ENCODE measurements at regions not wholly inside any gene's neighbourhood (a gene's known extent, or its start where the extent isn't known, plus 50 kb on each side); places are given as distances from the start of the nearest gene placed in this dataset.

DNA sequence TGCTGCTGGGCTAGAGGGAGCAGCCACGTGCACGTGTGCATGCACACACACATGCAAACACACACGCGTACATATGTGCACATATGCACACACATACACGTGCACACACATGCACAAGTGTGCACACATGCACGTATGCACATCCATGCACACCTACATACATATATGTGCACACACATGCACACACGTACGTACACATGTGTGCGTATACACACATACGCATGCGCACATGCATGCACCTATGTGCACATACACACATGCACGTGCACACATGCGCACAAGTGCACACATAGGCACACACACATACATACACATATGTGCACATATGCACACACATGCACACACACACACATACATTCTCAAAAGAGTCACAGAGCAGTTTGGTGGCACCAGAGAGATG is 85.9 kb upstream of the SLC25A33 start:
- ChIA-PET POLR2A (no interaction called here), CTCF (interaction anchor here (0.6 kb wide), 1 partner anchor 122 kb away, joined by 7 read pairs; no protein-coding TSS in a partner anchor)
- Histone ChIP-seq H3K4me1 (peaks cover 46% of the 10 kb centered on the region), H3K27me3 (replicated peaks; ENCODE audit: control insufficient read depth, insufficient read depth, low read length) (no peaks in the 10 kb centered on the region), H3K4me3 (ENCODE audit: low read depth, low read length) (no peak overlapping the region), H3K9me3 (no peaks in the 10 kb centered on the region), H3K36me3 (ENCODE audit: control insufficient read depth, insufficient read depth, low read length) (no peaks in the 10 kb centered on the region)
- Mint-ChIP-seq H3K9me3 (ENCODE audit: unreplicated experiment) (no peaks in the 10 kb centered on the region), H3K27ac (ENCODE audit: unreplicated experiment) (no peak overlapping the region), H3K4me1 (ENCODE audit: low read depth, unreplicated experiment) (peaks cover 40% of the 10 kb centered on the region), H3K36me3 (ENCODE audit: insufficient read depth, unreplicated experiment) (peaks cover 8% of the 10 kb centered on the region), H3K4me3 (ENCODE audit: unreplicated experiment) (no peak overlapping the region), H3K27me3 (ENCODE audit: insufficient read depth, unreplicated experiment) (no peaks in the 10 kb centered on the region)
- BruUV-seq (replicated peaks): no TSS peak
- no peak for DNase-seq
- TF ChIP-seq, protein P1, sequence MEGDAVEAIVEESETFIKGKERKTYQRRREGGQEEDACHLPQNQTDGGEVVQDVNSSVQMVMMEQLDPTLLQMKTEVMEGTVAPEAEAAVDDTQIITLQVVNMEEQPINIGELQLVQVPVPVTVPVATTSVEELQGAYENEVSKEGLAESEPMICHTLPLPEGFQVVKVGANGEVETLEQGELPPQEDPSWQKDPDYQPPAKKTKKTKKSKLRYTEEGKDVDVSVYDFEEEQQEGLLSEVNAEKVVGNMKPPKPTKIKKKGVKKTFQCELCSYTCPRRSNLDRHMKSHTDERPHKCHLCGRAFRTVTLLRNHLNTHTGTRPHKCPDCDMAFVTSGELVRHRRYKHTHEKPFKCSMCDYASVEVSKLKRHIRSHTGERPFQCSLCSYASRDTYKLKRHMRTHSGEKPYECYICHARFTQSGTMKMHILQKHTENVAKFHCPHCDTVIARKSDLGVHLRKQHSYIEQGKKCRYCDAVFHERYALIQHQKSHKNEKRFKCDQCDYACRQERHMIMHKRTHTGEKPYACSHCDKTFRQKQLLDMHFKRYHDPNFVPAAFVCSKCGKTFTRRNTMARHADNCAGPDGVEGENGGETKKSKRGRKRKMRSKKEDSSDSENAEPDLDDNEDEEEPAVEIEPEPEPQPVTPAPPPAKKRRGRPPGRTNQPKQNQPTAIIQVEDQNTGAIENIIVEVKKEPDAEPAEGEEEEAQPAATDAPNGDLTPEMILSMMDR (IDR thresholded peaks at IDR 0.05; ENCODE audit: insufficient read depth in 1 of 2, low read depth in 1 of 2, low read length in 1 of 2, severe bottlenecking in 1 of 2, unreplicated experiment in 1 of 2): no peak
- intact Hi-C loops (cut with micrococcal nuclease; ENCODE audit: unreplicated experiment): no loop called here

DNA sequence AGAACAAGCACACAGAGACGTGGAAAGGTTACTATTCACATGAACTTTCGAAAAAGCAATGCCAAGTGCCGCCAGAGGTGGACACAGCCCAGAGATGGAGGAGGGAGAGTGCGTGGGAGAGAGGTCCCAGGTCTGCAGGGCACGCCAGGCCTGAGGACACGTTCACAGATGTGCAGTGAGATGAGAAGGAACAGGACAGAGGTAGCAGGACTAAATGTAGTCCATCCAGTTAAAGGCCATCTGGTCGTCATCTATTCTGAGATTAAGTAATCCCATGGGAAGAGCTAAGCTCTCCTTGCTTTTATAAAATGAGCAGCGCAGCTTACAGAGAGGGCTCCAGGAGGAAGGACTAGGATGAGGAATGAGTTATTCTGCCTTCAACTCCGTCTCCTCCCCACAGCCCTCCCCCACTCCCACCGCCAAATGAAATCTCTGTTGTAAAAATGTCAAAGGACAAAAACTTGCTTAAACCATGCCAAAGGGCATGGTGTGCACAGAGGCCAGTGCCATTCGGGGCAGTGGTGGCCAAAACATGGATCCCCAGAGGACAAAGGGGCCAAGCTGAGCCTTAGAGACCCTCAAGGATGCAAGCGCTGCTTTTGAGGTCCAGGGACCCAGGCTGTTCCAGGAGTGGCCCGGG is 85.4 kb upstream of the SLC25A33 start:
- no peak overlapping the region for H3K4me3 Mint-ChIP-seq (ENCODE audit: unreplicated experiment)
- BruUV-seq (replicated peaks): no TSS peak
- ChIA-PET POLR2A (no interaction called here), CTCF (interaction anchor here (0.6 to 3.2 kb wide), 4 partner anchors 56 to 186 kb away, joined by 4 to 12 read pairs (median 9); no protein-coding TSS in a partner anchor)
- TF ChIP-seq, protein P1 (IDR thresholded peaks at IDR 0.05; ENCODE audit: insufficient read depth in 1 of 2, low read depth in 1 of 2, low read length in 1 of 2, severe bottlenecking in 1 of 2, unreplicated experiment in 1 of 2): no peak
- no peaks in the 10 kb centered on the region for H3K27me3 Mint-ChIP-seq (ENCODE audit: insufficient read depth, unreplicated experiment)
- intact Hi-C loops (cut with micrococcal nuclease; ENCODE audit: unreplicated experiment): no loop called here
- H3K27ac Mint-ChIP-seq (ENCODE audit: unreplicated experiment): no peak overlapping the region
- peaks cover 8% of the 10 kb centered on the region for H3K36me3 Mint-ChIP-seq (ENCODE audit: insufficient read depth, unreplicated experiment)
- no peaks in the 10 kb centered on the region for H3K27me3 ChIP-seq (replicated peaks; ENCODE audit: control insufficient read depth, insufficient read depth, low read length)
- H3K4me1 ChIP-seq: peaks cover 41% of the 10 kb centered on the region
- no peak overlapping the region for H3K4me3 ChIP-seq (ENCODE audit: low read depth, low read length)
- H3K36me3 ChIP-seq (ENCODE audit: control insufficient read depth, insufficient read depth, low read length): no peaks in the 10 kb centered on the region
- no peaks in the 10 kb centered on the region for H3K9me3 Mint-ChIP-seq (ENCODE audit: unreplicated experiment)
- H3K9me3 ChIP-seq: no peaks in the 10 kb centered on the region
- DNase-seq: no peak
- H3K4me1 Mint-ChIP-seq (ENCODE audit: low read depth, unreplicated experiment): peaks cover 36% of the 10 kb centered on the region

DNA sequence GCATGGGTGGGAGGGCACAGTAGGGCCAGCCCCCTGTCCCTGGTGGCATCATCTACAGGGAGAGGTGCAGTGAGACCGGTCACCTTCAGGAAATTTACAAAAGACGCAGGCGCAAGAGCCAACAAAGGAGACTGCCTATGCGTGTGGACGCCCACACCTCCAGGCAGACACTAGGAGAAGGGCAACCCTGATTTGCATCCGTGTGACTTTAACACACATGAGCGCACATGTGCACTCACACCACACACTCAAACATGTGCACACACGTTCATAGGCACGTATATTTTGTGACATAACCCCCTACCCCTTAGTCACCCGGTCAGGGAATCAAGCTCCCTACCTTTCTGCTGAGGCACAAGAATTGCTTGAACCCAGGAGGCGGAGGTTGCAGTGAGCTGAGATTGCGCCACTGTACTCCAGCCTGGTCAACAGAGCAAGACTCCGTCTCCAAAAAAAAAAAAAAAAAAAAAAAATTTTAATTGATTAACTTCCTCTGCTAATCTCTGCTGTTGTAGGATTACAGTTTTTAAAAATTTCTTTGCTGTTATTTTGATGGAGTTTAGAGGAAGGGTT is 84.7 kb upstream of the SLC25A33 start:
- Histone ChIP-seq H3K36me3 (ENCODE audit: control insufficient read depth, insufficient read depth, low read length) (no peaks in the 10 kb centered on the region), H3K4me3 (ENCODE audit: low read depth, low read length) (no peak overlapping the region), H3K4me1 (peaks cover 34% of the 10 kb centered on the region), H3K27me3 (replicated peaks; ENCODE audit: control insufficient read depth, insufficient read depth, low read length) (no peaks in the 10 kb centered on the region), H3K9me3 (no peaks in the 10 kb centered on the region)
- BruUV-seq (replicated peaks): no TSS peak
- Mint-ChIP-seq H3K36me3 (ENCODE audit: insufficient read depth, unreplicated experiment) (peaks cover 8% of the 10 kb centered on the region), H3K9me3 (ENCODE audit: unreplicated experiment) (no peaks in the 10 kb centered on the region), H3K4me3 (ENCODE audit: unreplicated experiment) (no peak overlapping the region), H3K27me3 (ENCODE audit: insufficient read depth, unreplicated experiment) (no peaks in the 10 kb centered on the region), H3K4me1 (ENCODE audit: low read depth, unreplicated experiment) (peaks cover 29% of the 10 kb centered on the region), H3K27ac (ENCODE audit: unreplicated experiment) (no peak overlapping the region)
- ChIA-PET POLR2A (no interaction called here), CTCF (interaction anchor here (0.6 to 3.2 kb wide), 4 partner anchors 57 to 187 kb away, joined by 3 to 12 read pairs (median 8); no protein-coding TSS in a partner anchor)
- no peak for DNase-seq
- intact Hi-C loops (cut with micrococcal nuclease; ENCODE audit: unreplicated experiment): loop anchor here (1.0 kb wide), 1 partner anchor 187 kb away; no protein-coding TSS in a partner anchor
- TF ChIP-seq, protein P1 (IDR thresholded peaks at IDR 0.05; ENCODE audit: insufficient read depth in 1 of 2, low read depth in 1 of 2, low read length in 1 of 2, severe bottlenecking in 1 of 2, unreplicated experiment in 1 of 2): no peak

All from Caco-2 (cell line).